A549 (cell line): ENCODE measurements at regions not wholly inside any gene's neighbourhood (a gene's known extent, or its start where the extent isn't known, plus 50 kb on each side); places are given as distances from the start of the nearest gene placed in this dataset.

Experiments
- ATAC-seq, 2 experiments: fragments of 200-7000 bp in 1 of 2; fragments of >200 bp in 1 of 2; cut with Nextera tagmentation in 1 of 2; cut with Tn5 transposase in 1 of 2; 3 replicates each; pipeline versions ENCODE4 v1.8.0 to v1.9.1; 2018 to 2020; ENCODE audit warnings: mild to moderate bottlenecking in 1 of 2, moderate library complexity in 1 of 2
- CTCF ChIA-PET: fragments of 300-600 bp; sonication (Branson Sonifier 250); formaldehyde crosslinking; extraction: SDS; loops from one replicate; lab custom pipeline; 2021; ENCODE audit warnings: antibody characterized with exemption, inconsistent platforms; lab: Yijun Ruan, JAX
- POLR2A ChIA-PET: fragments of 350-600 bp; formaldehyde crosslinking; extraction: SDS; loops from one replicate; lab custom pipeline; 2021; ENCODE audit warnings: antibody characterized with exemption, inconsistent platforms; lab: Yijun Ruan, JAX
- DNase-seq, 2 experiments: peaks; one replicate each; pipeline versions ENCODE4 v3.0.0 to v3.0.0-alpha.2; 2011 to 2016; ENCODE audit warnings: low read depth in 1 of 2, low spot score in 1 of 2
- FAIRE-seq: peaks from 2 replicates; lab custom pipeline; 2011; peaks lifted over from hg19 to GRCh38; lab: Jason Lieb, UNC
- H3K27ac ChIP-seq, 2 experiments: fragments of >200 bp; sonication (Bioruptor Twin); formaldehyde crosslinking; 3 replicates each; pipeline ENCODE4 v1.5.1; 2016 to 2017
- H3K4me1 ChIP-seq: fragments of >200 bp; sonication (Bioruptor Twin); formaldehyde crosslinking; 3 replicates; pipeline ENCODE4 v1.6.1; 2016
- H3K4me2 ChIP-seq: fragments of >200 bp; sonication (Bioruptor Twin); formaldehyde crosslinking; 3 replicates; pipeline ENCODE4 v1.6.1; 2016
- H3K4me3 ChIP-seq: fragments of >200 bp; sonication (Bioruptor Twin); formaldehyde crosslinking; 3 replicates; pipeline ENCODE4 v1.5.1; 2016
- H3K9me3 ChIP-seq: fragments of >200 bp; sonication (Bioruptor Twin); formaldehyde crosslinking; 3 replicates; pipeline ENCODE4 v1.6.1; 2016
- CEBPB ChIP-seq, 2 experiments: fragments of >200 bp in 1 of 2; sonication (Bioruptor Twin) in 1 of 2; formaldehyde crosslinking in 1 of 2; IDR thresholded peaks; 2 replicates each; pipeline ENCODE4 v1.6.1; 2012 to 2016
- CHD2 ChIP-seq: fragments of 150-350 bp; IDR thresholded peaks from 2 replicates; pipeline ENCODE4 v1.6.1; 2014; ENCODE audit warnings: low read length; ENCODE audit not compliant: partially characterized antibody
- E2F6 ChIP-seq: IDR thresholded peaks from 2 replicates; pipeline ENCODE4 v1.6.1; 2012; ENCODE audit warnings: low read depth, borderline replicate concordance
- ELK1 ChIP-seq: fragments of 150-350 bp; IDR thresholded peaks from 2 replicates; pipeline ENCODE4 v1.6.1; 2014; ENCODE audit warnings: low read depth, mild to moderate bottlenecking, low read length
- FOSL2 ChIP-seq, 2 experiments: fragments of 450-650 bp in 1 of 2; fragments of >200 bp in 1 of 2; sonication (Bioruptor Twin) in 1 of 2; formaldehyde crosslinking; IDR thresholded peaks; 2 replicates each; pipeline versions ENCODE4 v1.5.0 to v1.6.1; 2016 to 2020; ENCODE audit warnings: mild to moderate bottlenecking in 1 of 2, moderate library complexity in 1 of 2
- FOXS1 ChIP-seq: fragments of 250-450 bp; sonication (Bioruptor Pico); IDR thresholded peaks from 2 replicates; pipeline ENCODE4 v1.5.0; 2020; ENCODE audit warnings: mild to moderate bottlenecking, moderate library complexity
- HDAC2 ChIP-seq: fragments of 200-600 bp; sonication (generic); IDR thresholded peaks from 2 replicates; pipeline ENCODE4 v1.6.1; 2016
- HOXB5 ChIP-seq: fragments of 250-450 bp; sonication (Bioruptor Pico); IDR thresholded peaks from 2 replicates; pipeline ENCODE4 v1.5.0; 2020; ENCODE audit warnings: mild to moderate bottlenecking, moderate library complexity
- JUNB ChIP-seq: fragments of >200 bp; sonication (Bioruptor Twin); formaldehyde crosslinking; IDR thresholded peaks from 2 replicates; pipeline ENCODE4 v1.6.1; 2016
- KDM1A ChIP-seq: fragments of 200-600 bp; sonication (generic); IDR thresholded peaks from 2 replicates; pipeline ENCODE4 v1.6.1; 2016; ENCODE audit warnings: low read depth, mild to moderate bottlenecking
- NFE2L2 ChIP-seq: fragments of 150-350 bp; conservative IDR thresholded peaks from 2 replicates; pipeline ENCODE4 v1.6.1; 2014; ENCODE audit warnings: low read length
- PBX3 ChIP-seq: IDR thresholded peaks from 2 replicates; pipeline ENCODE4 v1.6.1; 2012
- POLR2A ChIP-seq: IDR thresholded peaks from 2 replicates; pipeline ENCODE4 v1.6.1; 2012; ENCODE audit warnings: mild to moderate bottlenecking, low read length
- RNF2 ChIP-seq: fragments of 200-600 bp; sonication (generic); IDR thresholded peaks from 2 replicates; pipeline ENCODE4 v1.6.1; 2016; ENCODE audit warnings: low read depth, mild to moderate bottlenecking, antibody characterized with exemption, moderate library complexity, borderline replicate concordance
- SMC3 ChIP-seq: fragments of >200 bp; sonication (Bioruptor Twin); formaldehyde crosslinking; IDR thresholded peaks from 3 replicates; pipeline ENCODE4 v1.6.1; 2018; ENCODE audit warnings: inconsistent platforms
- SREBF2 ChIP-seq: fragments of 450-650 bp; IDR thresholded peaks from 2 replicates; pipeline ENCODE4 v1.6.1; 2014; ENCODE audit warnings: mild to moderate bottlenecking, moderate library complexity
- TFCP2L1 ChIP-seq: fragments of 250-450 bp; sonication (Bioruptor Pico); IDR thresholded peaks from 2 replicates; pipeline ENCODE4 v1.5.0; 2021; ENCODE audit warnings: mild to moderate bottlenecking
- TP53 ChIP-seq: fragments of 250-450 bp; sonication (Bioruptor Pico); IDR thresholded peaks from 2 replicates; pipeline ENCODE4 v1.5.0; 2021; ENCODE audit warnings: mild to moderate bottlenecking, moderate library complexity
- ZFP36 ChIP-seq: fragments of 450-650 bp; IDR thresholded peaks from 2 replicates; pipeline ENCODE4 v1.6.1; 2014; ENCODE audit warnings: borderline replicate concordance; ENCODE audit not compliant: partially characterized antibody
- ZNF302 ChIP-seq: fragments of 250-450 bp; sonication (Bioruptor Pico); IDR thresholded peaks from 2 replicates; pipeline ENCODE4 v1.9.0; 2021; ENCODE audit warnings: inconsistent platforms, mild to moderate bottlenecking, moderate library complexity
- WGBS: methylation state at CpG from one replicate; pipeline ENCODE4 v1.1.6; 2017; ENCODE audit errors: missing lambda C conversion rate; 5-methylcytosine and 5-hydroxymethylcytosine counted together

GRCh38 chr1:214747050-214747635 lies 144.1 kb downstream of the CENPF start:
- ChIA-PET CTCF (no interaction called here), POLR2A (no interaction called here)
- no peak for DNase-seq
- 58% methylated on average over 5 of the region's 5 CpGs for WGBS
- Histone ChIP-seq H3K4me3 (no peak overlapping the region), H3K9me3 (no peaks in the 10 kb centered on the region), H3K4me1 (no peaks in the 10 kb centered on the region), H3K4me2 (no peak overlapping the region), H3K27ac (no peak overlapping the region)
- ATAC-seq, result no peak
- TF ChIP-seq HOXB5 (CRISPR knock-in tag) (no peak), ELK1 (no peak), KDM1A (no peak), ZNF302 (CRISPR knock-in tag) (no peak), TP53 (no peak), POLR2A (no peak), JUNB (no peak), FOSL2 (IDR thresholded peaks at IDR 0.05) (no peak), FOSL2 (CRISPR knock-in tag; IDR thresholded peaks at IDR 0.05) (no peak), SREBF2 (no peak)
- peak; percentile 32 for FAIRE-seq

GRCh38 chr1:214753236-214753852 lies 150.3 kb downstream of the CENPF start:
- 65% methylated on average over 26 of the region's 26 CpGs for WGBS
- FAIRE-seq (no peak), ATAC-seq (no peak; a peak in 1 of 6 replicates), DNase-seq (no peak)
- H3K4me3 ChIP-seq, result no peak overlapping the region
- CTCF ChIA-PET, result interaction anchor here (0.6 kb wide), 1 partner anchor 1632 kb away, joined by 3 read pairs; no protein-coding TSS in a partner anchor
- H3K9me3 ChIP-seq, result peaks cover 12% of the 10 kb centered on the region; the same call in 2 of the 3 replicates
- no peaks in the 10 kb centered on the region for H3K4me1 ChIP-seq
- H3K4me2 ChIP-seq, result no peak overlapping the region
- POLR2A ChIA-PET, result no interaction called here
- TF ChIP-seq PBX3 (no peak), NFE2L2 (no peak), ZFP36 (no peak), FOXS1 (CRISPR knock-in tag) (no peak)
- TF ChIP-seq, all 56 proteins: peak for 0
- H3K27ac ChIP-seq, result no peak overlapping the region

GRCh38 chr1:214761030-214761429 lies 158.0 kb downstream of the CENPF start:
- no peak overlapping the region for H3K4me3 ChIP-seq
- ChIA-PET CTCF (no interaction called here), POLR2A (no interaction called here)
- H3K4me1 ChIP-seq, result no peaks in the 10 kb centered on the region
- no peak for ATAC-seq
- TF ChIP-seq TFCP2L1 (CRISPR knock-in tag), result no peak
- no peak for TF ChIP-seq CHD2
- TF ChIP-seq RNF2, result no peak
- no peak for TF ChIP-seq FOXS1 (CRISPR knock-in tag)
- no peak for TF ChIP-seq SMC3
- H3K4me2 ChIP-seq, result no peak overlapping the region
- DNase-seq, result no peak
- peaks cover 21% of the 10 kb centered on the region; the same call in 2 of the 3 replicates for H3K9me3 ChIP-seq
- no peak overlapping the region for H3K27ac ChIP-seq
- FAIRE-seq, result no peak
- 6% methylated on average over 1 of the region's 1 CpG for WGBS

- Histone ChIP-seq H3K4me2 (no peak overlapping the region), H3K4me3 (no peak overlapping the region), H3K9me3 (peaks cover 9% of the 10 kb centered on the region; the same call in 2 of the 3 replicates), H3K4me1 (no peaks in the 10 kb centered on the region), H3K27ac (no peak overlapping the region)
- DNase-seq (no peak), ATAC-seq (no peak), FAIRE-seq (no peak)
- CTCF ChIA-PET, result no interaction called here
- POLR2A ChIA-PET, result no interaction called here
- no peak for TF ChIP-seq HOXB5 (CRISPR knock-in tag)
- no peak for TF ChIP-seq CEBPB (IDR thresholded peaks at IDR 0.05)
- no peak for TF ChIP-seq RNF2
- TF ChIP-seq HDAC2, result no peak
- no peak for TF ChIP-seq ZFP36
- no peak for TF ChIP-seq CHD2
- TF ChIP-seq E2F6, result no peak
Observed at GRCh38 chr1:214762902-214763301, 159.9 kb downstream of the CENPF start.
